ENCODE measurements at regions not wholly inside any gene's neighbourhood (a gene's known extent, or its start where the extent isn't known, plus 50 kb on each side); places are given as distances from the start of the nearest gene placed in this dataset.

DNA sequence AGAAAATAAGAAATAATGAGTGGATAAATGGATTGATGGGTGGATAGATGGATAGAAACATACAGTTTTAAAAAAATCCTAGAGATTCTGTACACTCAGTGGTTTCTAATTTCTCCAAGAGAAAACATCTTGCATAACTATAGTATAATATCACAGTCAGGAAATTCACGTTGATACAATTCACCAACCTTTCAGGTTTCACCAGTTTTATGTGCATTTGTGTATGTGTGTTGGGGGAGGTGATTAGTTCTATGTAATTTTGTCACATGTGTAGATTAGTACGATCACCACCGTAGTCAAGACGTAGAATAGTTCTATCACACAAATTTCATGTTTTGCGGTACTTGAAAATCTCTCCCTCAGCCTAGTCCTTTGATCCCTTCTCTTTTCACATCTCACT, 288.2 kb upstream of the LRATD1 start:
- TF ChIP-seq YY1 (IDR thresholded peaks at IDR 0.05; ENCODE audit: low read depth) (no peak), NFIC (IDR thresholded peaks at IDR 0.05) (no peak), TCF12 (IDR thresholded peaks at IDR 0.05; ENCODE audit: low read depth) (no peak), EP300 (IDR thresholded peaks at IDR 0.05; ENCODE audit: borderline replicate concordance) (no peak), CEBPB (IDR thresholded peaks at IDR 0.05) (no peak), ZBTB7A (IDR thresholded peaks at IDR 0.05; ENCODE audit: low read depth) (no peak), FOXM1 (IDR thresholded peaks at IDR 0.05; ENCODE audit: borderline replicate concordance, low read depth) (no peak), EGR1 (IDR thresholded peaks at IDR 0.05) (no peak), TAF1 (IDR thresholded peaks at IDR 0.05; ENCODE audit: low read depth) (no peak), CREB1 (IDR thresholded peaks at IDR 0.05; ENCODE audit: low read depth) (no peak), TEAD4 (IDR thresholded peaks at IDR 0.05) (no peak)
- TF ChIP-seq, protein P1, sequence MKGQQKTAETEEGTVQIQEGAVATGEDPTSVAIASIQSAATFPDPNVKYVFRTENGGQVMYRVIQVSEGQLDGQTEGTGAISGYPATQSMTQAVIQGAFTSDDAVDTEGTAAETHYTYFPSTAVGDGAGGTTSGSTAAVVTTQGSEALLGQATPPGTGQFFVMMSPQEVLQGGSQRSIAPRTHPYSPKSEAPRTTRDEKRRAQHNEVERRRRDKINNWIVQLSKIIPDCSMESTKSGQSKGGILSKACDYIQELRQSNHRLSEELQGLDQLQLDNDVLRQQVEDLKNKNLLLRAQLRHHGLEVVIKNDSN (IDR thresholded peaks at IDR 0.05) = no peak
- TF ChIP-seq, protein P2, sequence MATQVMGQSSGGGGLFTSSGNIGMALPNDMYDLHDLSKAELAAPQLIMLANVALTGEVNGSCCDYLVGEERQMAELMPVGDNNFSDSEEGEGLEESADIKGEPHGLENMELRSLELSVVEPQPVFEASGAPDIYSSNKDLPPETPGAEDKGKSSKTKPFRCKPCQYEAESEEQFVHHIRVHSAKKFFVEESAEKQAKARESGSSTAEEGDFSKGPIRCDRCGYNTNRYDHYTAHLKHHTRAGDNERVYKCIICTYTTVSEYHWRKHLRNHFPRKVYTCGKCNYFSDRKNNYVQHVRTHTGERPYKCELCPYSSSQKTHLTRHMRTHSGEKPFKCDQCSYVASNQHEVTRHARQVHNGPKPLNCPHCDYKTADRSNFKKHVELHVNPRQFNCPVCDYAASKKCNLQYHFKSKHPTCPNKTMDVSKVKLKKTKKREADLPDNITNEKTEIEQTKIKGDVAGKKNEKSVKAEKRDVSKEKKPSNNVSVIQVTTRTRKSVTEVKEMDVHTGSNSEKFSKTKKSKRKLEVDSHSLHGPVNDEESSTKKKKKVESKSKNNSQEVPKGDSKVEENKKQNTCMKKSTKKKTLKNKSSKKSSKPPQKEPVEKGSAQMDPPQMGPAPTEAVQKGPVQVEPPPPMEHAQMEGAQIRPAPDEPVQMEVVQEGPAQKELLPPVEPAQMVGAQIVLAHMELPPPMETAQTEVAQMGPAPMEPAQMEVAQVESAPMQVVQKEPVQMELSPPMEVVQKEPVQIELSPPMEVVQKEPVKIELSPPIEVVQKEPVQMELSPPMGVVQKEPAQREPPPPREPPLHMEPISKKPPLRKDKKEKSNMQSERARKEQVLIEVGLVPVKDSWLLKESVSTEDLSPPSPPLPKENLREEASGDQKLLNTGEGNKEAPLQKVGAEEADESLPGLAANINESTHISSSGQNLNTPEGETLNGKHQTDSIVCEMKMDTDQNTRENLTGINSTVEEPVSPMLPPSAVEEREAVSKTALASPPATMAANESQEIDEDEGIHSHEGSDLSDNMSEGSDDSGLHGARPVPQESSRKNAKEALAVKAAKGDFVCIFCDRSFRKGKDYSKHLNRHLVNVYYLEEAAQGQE (IDR thresholded peaks at IDR 0.05; ENCODE audit: low read depth) = no peak
- TF ChIP-seq, protein P3, sequence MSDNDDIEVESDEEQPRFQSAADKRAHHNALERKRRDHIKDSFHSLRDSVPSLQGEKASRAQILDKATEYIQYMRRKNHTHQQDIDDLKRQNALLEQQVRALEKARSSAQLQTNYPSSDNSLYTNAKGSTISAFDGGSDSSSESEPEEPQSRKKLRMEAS (IDR thresholded peaks at IDR 0.05) = no peak

DNA sequence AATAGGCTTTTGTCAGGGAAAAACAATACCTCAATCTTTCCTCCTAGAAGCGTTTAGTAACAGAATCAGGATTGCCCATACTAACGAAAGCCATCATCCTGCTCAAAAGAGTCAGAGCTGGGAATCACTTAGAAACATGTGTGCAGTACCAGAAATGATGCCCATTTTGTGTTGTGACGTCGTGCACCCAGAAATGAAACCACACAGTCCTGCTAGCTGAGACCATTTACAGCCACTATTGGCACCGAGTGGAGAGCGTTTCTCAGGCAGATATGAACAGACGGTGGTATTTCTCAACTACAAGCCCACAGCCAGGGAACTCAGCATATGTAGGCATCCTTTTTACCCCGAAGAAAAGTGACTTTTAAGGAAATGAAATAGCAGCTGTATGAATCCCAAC, 284.3 kb upstream of the LRATD1 start:
- TF ChIP-seq YY1 (IDR thresholded peaks at IDR 0.05; ENCODE audit: low read depth) (no peak), EGR1 (IDR thresholded peaks at IDR 0.05) (no peak), CREB1 (IDR thresholded peaks at IDR 0.05; ENCODE audit: low read depth) (no peak), ZBTB7A (IDR thresholded peaks at IDR 0.05; ENCODE audit: low read depth) (no peak)
- TF ChIP-seq, protein P2 (IDR thresholded peaks at IDR 0.05; ENCODE audit: low read depth) = no peak

DNA sequence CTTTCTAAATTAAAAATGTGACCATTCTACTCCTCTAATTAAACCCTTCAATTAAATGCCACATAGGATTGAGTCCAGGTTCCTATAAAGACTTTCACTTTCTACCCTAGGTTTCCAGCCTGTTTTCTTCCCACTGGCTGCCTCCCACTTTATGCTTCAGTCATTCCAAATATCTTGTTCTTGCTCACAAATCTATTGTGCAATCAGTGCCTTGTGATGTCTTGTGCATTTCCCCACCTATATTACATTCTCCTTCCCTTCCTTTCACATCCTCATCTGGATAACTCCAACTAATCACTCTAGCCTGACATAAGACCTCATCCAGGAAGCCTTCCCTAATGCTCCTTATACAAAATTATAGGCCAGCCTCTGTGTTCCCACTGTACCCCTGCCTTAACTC, 281.7 kb upstream of the LRATD1 start:
- TF ChIP-seq, protein P2 (IDR thresholded peaks at IDR 0.05; ENCODE audit: low read depth) = no peak
- no peak for TF ChIP-seq TAF1 (IDR thresholded peaks at IDR 0.05; ENCODE audit: low read depth)
- TF ChIP-seq NFIC (IDR thresholded peaks at IDR 0.05) = no peak
- TF ChIP-seq EP300 (IDR thresholded peaks at IDR 0.05; ENCODE audit: borderline replicate concordance) = no peak
- no peak for TF ChIP-seq YY1 (IDR thresholded peaks at IDR 0.05; ENCODE audit: low read depth)
- no peak for TF ChIP-seq RAD21 (IDR thresholded peaks at IDR 0.05; ENCODE audit: low read depth)
- no peak for TF ChIP-seq TCF12 (IDR thresholded peaks at IDR 0.05; ENCODE audit: low read depth)
- TF ChIP-seq TEAD4 (IDR thresholded peaks at IDR 0.05) = no peak
- no peak for TF ChIP-seq FOXM1 (IDR thresholded peaks at IDR 0.05; ENCODE audit: borderline replicate concordance, low read depth)
- no peak for TF ChIP-seq ZBTB7A (IDR thresholded peaks at IDR 0.05; ENCODE audit: low read depth)
- TF ChIP-seq, protein P1 (IDR thresholded peaks at IDR 0.05) = no peak
- no peak for TF ChIP-seq CEBPB (IDR thresholded peaks at IDR 0.05)
- no peak for TF ChIP-seq EGR1 (IDR thresholded peaks at IDR 0.05)
- TF ChIP-seq, protein P3 (IDR thresholded peaks at IDR 0.05) = no peak
- no peak for TF ChIP-seq CREB1 (IDR thresholded peaks at IDR 0.05; ENCODE audit: low read depth)

DNA sequence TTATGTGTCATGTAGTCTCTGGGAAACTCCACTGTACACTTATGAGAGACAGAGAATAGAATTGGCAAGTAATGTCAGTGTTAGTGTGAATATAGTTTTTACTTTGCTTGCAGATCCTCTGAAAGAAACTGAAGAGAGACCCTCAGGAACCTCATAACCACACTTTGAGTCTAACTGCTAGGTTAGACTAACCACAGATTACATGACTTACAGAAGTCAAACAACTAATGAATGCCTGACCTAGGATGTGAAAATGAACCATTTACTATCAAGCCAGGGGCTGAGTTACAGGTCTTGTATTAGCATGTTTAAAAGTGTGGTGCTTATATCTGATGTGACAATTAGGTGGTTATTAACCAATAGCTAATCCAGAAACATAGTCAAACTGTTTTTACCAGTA, 280.4 kb upstream of the LRATD1 start:
- TF ChIP-seq, protein P3 (IDR thresholded peaks at IDR 0.05) = no peak
- TF ChIP-seq, protein P1 (IDR thresholded peaks at IDR 0.05) = no peak
- no peak for TF ChIP-seq CREB1 (IDR thresholded peaks at IDR 0.05; ENCODE audit: low read depth)
- TF ChIP-seq ZBTB7A (IDR thresholded peaks at IDR 0.05; ENCODE audit: low read depth) = no peak
- no peak for TF ChIP-seq TAF1 (IDR thresholded peaks at IDR 0.05; ENCODE audit: low read depth)
- TF ChIP-seq EGR1 (IDR thresholded peaks at IDR 0.05) = no peak
- TF ChIP-seq FOXM1 (IDR thresholded peaks at IDR 0.05; ENCODE audit: borderline replicate concordance, low read depth) = no peak
- TF ChIP-seq TEAD4 (IDR thresholded peaks at IDR 0.05) = no peak
- TF ChIP-seq CEBPB (IDR thresholded peaks at IDR 0.05) = no peak
- no peak for TF ChIP-seq NFIC (IDR thresholded peaks at IDR 0.05)
- TF ChIP-seq, protein P2 (IDR thresholded peaks at IDR 0.05; ENCODE audit: low read depth) = no peak
- TF ChIP-seq YY1 (IDR thresholded peaks at IDR 0.05; ENCODE audit: low read depth) = no peak
- no peak for TF ChIP-seq RAD21 (IDR thresholded peaks at IDR 0.05; ENCODE audit: low read depth)
- no peak for TF ChIP-seq EP300 (IDR thresholded peaks at IDR 0.05; ENCODE audit: borderline replicate concordance)
- no peak for TF ChIP-seq TCF12 (IDR thresholded peaks at IDR 0.05; ENCODE audit: low read depth)

Measured in Ishikawa (cell line).